ENCODE measurements at regions not wholly inside any gene's neighbourhood (a gene's known extent, or its start where the extent isn't known, plus 50 kb on each side); places are given as distances from the start of the nearest gene placed in this dataset.

DNA sequence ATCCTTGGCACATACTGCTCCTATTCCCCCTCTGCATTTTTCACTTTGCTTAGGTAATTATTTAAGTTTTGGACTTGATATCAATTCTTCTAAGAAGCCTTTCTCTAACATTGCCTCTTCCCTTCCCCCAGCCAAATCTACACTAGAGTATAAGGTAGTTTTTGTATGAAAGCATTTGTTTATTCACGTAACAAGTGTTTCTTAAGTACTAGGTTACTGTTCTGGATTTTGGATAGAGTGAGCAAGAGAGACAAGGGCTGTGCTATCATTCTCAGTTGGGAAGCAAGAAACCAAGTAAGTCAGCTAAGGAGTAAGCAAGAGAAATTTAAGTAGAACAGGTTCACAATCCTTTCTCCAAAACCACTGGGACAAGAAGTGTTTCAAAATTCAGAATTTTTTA lies 55.9 kb upstream of the HHIP start:
- TF ChIP-seq POLR2A (IDR thresholded peaks at IDR 0.05), result no peak
- TF ChIP-seq, protein P1, sequence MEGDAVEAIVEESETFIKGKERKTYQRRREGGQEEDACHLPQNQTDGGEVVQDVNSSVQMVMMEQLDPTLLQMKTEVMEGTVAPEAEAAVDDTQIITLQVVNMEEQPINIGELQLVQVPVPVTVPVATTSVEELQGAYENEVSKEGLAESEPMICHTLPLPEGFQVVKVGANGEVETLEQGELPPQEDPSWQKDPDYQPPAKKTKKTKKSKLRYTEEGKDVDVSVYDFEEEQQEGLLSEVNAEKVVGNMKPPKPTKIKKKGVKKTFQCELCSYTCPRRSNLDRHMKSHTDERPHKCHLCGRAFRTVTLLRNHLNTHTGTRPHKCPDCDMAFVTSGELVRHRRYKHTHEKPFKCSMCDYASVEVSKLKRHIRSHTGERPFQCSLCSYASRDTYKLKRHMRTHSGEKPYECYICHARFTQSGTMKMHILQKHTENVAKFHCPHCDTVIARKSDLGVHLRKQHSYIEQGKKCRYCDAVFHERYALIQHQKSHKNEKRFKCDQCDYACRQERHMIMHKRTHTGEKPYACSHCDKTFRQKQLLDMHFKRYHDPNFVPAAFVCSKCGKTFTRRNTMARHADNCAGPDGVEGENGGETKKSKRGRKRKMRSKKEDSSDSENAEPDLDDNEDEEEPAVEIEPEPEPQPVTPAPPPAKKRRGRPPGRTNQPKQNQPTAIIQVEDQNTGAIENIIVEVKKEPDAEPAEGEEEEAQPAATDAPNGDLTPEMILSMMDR (IDR thresholded peaks at IDR 0.05), result no peak

Measured in body of pancreas (tissue), 4 donors.